Liver (tissue), 3 donors: ENCODE measurements at regions not wholly inside any gene's neighbourhood (a gene's known extent, or its start where the extent isn't known, plus 50 kb on each side); places are given as distances from the start of the nearest gene placed in this dataset.

Source experiments
- ATF3 ChIP-seq: IDR thresholded peaks from 2 replicates; pipeline ENCODE4 v1.6.1; 2016; ENCODE audit warnings: antibody characterized with exemption
- CTCF ChIP-seq: fragments of 150-350 bp; IDR thresholded peaks from 2 replicates; pipeline ENCODE4 v1.5.1; 2017; ENCODE audit warnings: improper control_type of control experiment, low read depth, low read length; ENCODE audit not compliant: missing input control
- FOXA2 ChIP-seq: IDR thresholded peaks from 2 replicates; pipeline ENCODE4 v1.6.1; 2016; ENCODE audit warnings: antibody characterized with exemption
- GABPA ChIP-seq, 2 donors: IDR thresholded peaks in 1 of 2; conservative IDR thresholded peaks in 1 of 2; 2 replicates each; pipeline ENCODE4 v1.6.1; 2016; ENCODE audit warnings: antibody characterized with exemption in 2 of 2, mild to moderate bottlenecking in 1 of 2, moderate library complexity in 1 of 2
- MAX ChIP-seq: IDR thresholded peaks from 2 replicates; pipeline ENCODE4 v1.6.1; 2016; ENCODE audit warnings: antibody characterized with exemption
- NR2F2 ChIP-seq: IDR thresholded peaks from 2 replicates; pipeline ENCODE4 v1.6.1; 2016; ENCODE audit warnings: antibody characterized with exemption
- RAD21 ChIP-seq, 2 donors: IDR thresholded peaks; 2 replicates each; pipeline ENCODE4 v1.6.1; 2016; ENCODE audit warnings: antibody characterized with exemption in 2 of 2, mild to moderate bottlenecking in 2 of 2
- REST ChIP-seq: IDR thresholded peaks from 2 replicates; pipeline ENCODE4 v1.6.1; 2016; ENCODE audit warnings: antibody characterized with exemption, mild to moderate bottlenecking
- RXRA ChIP-seq, 2 donors: IDR thresholded peaks; 2 replicates each; pipeline ENCODE4 v1.6.1; 2017 to 2018; ENCODE audit warnings: antibody characterized with exemption in 2 of 2, mild to moderate bottlenecking in 1 of 2
- TAF1 ChIP-seq: conservative IDR thresholded peaks from 2 replicates; pipeline ENCODE4 v1.6.1; 2016; ENCODE audit warnings: antibody characterized with exemption, mild to moderate bottlenecking
- YY1 ChIP-seq: IDR thresholded peaks from 2 replicates; pipeline ENCODE4 v1.6.1; 2016; ENCODE audit warnings: antibody characterized with exemption, mild to moderate bottlenecking
- donor health status: healthy.
- donor health status: healthy.

GRCh38 chr22:27624705-27625104 is 176.9 kb downstream of the MN1 start:
- no peak for TF ChIP-seq CTCF
- TF ChIP-seq RXRA (IDR thresholded peaks at IDR 0.05): no peak
- TF ChIP-seq REST: no peak
- no peak for TF ChIP-seq YY1
- no peak for TF ChIP-seq FOXA2
- no peak for TF ChIP-seq MAX
- TF ChIP-seq TAF1: no peak
- TF ChIP-seq GABPA (IDR thresholded peaks at IDR 0.05 in 1 of 2, conservative IDR thresholded peaks at IDR 0.05 in 1 of 2): no peak
- TF ChIP-seq ATF3: no peak
- no peak for TF ChIP-seq NR2F2
- TF ChIP-seq RAD21 (IDR thresholded peaks at IDR 0.05): no peak
